ENCODE measurements at regions not wholly inside any gene's neighbourhood (a gene's known extent, or its start where the extent isn't known, plus 50 kb on each side); places are given as distances from the start of the nearest gene placed in this dataset.

- CTCF ChIA-PET, result interaction anchor here (0.7 kb wide), 1 partner anchor 11 kb away, joined by 3 read pairs; no protein-coding TSS in a partner anchor
- in situ Hi-C loops (cut with HindIII; ENCODE audit: low pct_unique_long_range_greater_than_20kb, low sequenced_read_pairs), result no loop called here
- Histone ChIP-seq H3K27me3 (ENCODE audit: control insufficient read depth, insufficient read depth, low read length) (no peaks in the 10 kb centered on the region), H3K36me3 (ENCODE audit: control insufficient read depth, insufficient read depth, low read length) (no peaks in the 10 kb centered on the region), H3K9me3 (ENCODE audit: control insufficient read depth, insufficient read depth, low read depth, low read length) (no peaks in the 10 kb centered on the region), H3K27ac (ENCODE audit: low read length) (no peak overlapping the region), H3K4me3 (ENCODE audit: low read depth in 2 of 2, low read length in 2 of 2) (no peak overlapping the region), H3K4me1 (ENCODE audit: control insufficient read depth, insufficient read depth, low read length) (no peaks in the 10 kb centered on the region)
- TF ChIP-seq POLR2AphosphoS5 (IDR thresholded peaks at IDR 0.05; ENCODE audit: low read depth, low read length) (no peak), TCF7L2 (IDR thresholded peaks at IDR 0.05; ENCODE audit: low read depth, low read length) (no peak), SIN3A (IDR thresholded peaks at IDR 0.05; ENCODE audit: borderline replicate concordance, insufficient read depth, low read depth, low read length) (no peak), REST (IDR thresholded peaks at IDR 0.05; ENCODE audit: insufficient read depth in 1 of 2, low read depth in 2 of 2, low read length in 1 of 2) (no peak)
- TF ChIP-seq, protein P1, sequence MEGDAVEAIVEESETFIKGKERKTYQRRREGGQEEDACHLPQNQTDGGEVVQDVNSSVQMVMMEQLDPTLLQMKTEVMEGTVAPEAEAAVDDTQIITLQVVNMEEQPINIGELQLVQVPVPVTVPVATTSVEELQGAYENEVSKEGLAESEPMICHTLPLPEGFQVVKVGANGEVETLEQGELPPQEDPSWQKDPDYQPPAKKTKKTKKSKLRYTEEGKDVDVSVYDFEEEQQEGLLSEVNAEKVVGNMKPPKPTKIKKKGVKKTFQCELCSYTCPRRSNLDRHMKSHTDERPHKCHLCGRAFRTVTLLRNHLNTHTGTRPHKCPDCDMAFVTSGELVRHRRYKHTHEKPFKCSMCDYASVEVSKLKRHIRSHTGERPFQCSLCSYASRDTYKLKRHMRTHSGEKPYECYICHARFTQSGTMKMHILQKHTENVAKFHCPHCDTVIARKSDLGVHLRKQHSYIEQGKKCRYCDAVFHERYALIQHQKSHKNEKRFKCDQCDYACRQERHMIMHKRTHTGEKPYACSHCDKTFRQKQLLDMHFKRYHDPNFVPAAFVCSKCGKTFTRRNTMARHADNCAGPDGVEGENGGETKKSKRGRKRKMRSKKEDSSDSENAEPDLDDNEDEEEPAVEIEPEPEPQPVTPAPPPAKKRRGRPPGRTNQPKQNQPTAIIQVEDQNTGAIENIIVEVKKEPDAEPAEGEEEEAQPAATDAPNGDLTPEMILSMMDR (IDR thresholded peaks at IDR 0.05), result no peak
- DNase-seq (ENCODE audit: low read depth, low spot score), result no peak
- intact Hi-C loops (cut with micrococcal nuclease; ENCODE audit: unreplicated experiment), result no loop called here
- no TSS peak for BruUV-seq (replicated peaks)
- POLR2A ChIA-PET, result no interaction called here
- no peak for ATAC-seq
Observed at GRCh38 chr7:136166521-136166920, 189.4 kb upstream of the MTPN start.

DNA sequence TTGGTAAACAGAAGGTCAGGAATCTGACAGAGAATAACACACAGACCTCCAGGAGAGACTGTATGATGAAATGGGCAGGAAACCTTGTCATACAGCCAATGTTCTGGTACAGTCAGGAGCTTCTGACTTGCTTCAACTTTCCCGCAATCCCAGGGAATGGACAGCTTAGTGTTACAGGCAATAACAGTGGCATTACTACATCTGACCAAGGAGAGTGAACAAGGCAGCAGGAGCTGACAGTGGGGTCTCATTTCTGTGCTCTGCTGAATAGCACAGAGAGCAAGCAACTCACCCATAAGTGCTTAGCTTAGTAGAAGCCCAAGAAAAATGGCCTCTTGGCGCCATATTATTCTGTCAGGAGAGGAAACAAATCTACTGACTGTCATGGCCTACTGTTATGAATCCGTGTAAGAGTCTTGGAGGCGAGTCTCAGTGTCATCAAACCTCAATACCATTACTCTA lies 186.2 kb upstream of the MTPN start:
- Histone ChIP-seq H3K9me3 (ENCODE audit: control insufficient read depth, insufficient read depth, low read depth, low read length) (no peaks in the 10 kb centered on the region), H3K27ac (ENCODE audit: low read length) (no peak overlapping the region), H3K27me3 (ENCODE audit: control insufficient read depth, insufficient read depth, low read length) (no peaks in the 10 kb centered on the region), H3K4me3 (ENCODE audit: low read depth in 2 of 2, low read length in 2 of 2) (no peak overlapping the region), H3K4me1 (ENCODE audit: control insufficient read depth, insufficient read depth, low read length) (no peaks in the 10 kb centered on the region), H3K36me3 (ENCODE audit: control insufficient read depth, insufficient read depth, low read length) (no peaks in the 10 kb centered on the region)
- DNase-seq (ENCODE audit: low read depth, low spot score), result no peak
- POLR2A ChIA-PET, result no interaction called here
- no peak for ATAC-seq
- intact Hi-C loops (cut with micrococcal nuclease; ENCODE audit: unreplicated experiment), result no loop called here
- in situ Hi-C loops (cut with HindIII; ENCODE audit: low pct_unique_long_range_greater_than_20kb, low sequenced_read_pairs), result no loop called here
- TF ChIP-seq, protein P1 (IDR thresholded peaks at IDR 0.05), result no peak
- TF ChIP-seq TCF7L2 (IDR thresholded peaks at IDR 0.05; ENCODE audit: low read depth, low read length), result no peak
- TF ChIP-seq REST (IDR thresholded peaks at IDR 0.05; ENCODE audit: insufficient read depth in 1 of 2, low read depth in 2 of 2, low read length in 1 of 2), result no peak
- TF ChIP-seq POLR2AphosphoS5 (IDR thresholded peaks at IDR 0.05; ENCODE audit: low read depth, low read length), result no peak
- BruUV-seq (replicated peaks), result no TSS peak
- CTCF ChIA-PET, result no interaction called here

Data from Panc1 (cell line).